Tibial artery (tissue), 4 donors: ENCODE measurements at regions not wholly inside any gene's neighbourhood (a gene's known extent, or its start where the extent isn't known, plus 50 kb on each side); places are given as distances from the start of the nearest gene placed in this dataset.
"Not testable (repeated sequence)": the region's sequence is repeated elsewhere in the genome, so short reads cannot be mapped to it uniquely, and the experiment has no call there.

Experiments used
- DNase-seq, 2 donors: peaks; one replicate each; pipeline ENCODE4 v3.0.0-alpha.2; 2019
- H3K27ac ChIP-seq, 2 donors: fragments of 200-600 bp; sonication (generic) in 1 of 2; 1 replicate in 1 of 2; 2 replicates in 1 of 2; pipeline ENCODE4 v1.5.1; 2018 to 2019; ENCODE audit warnings: mild to moderate bottlenecking in 1 of 2
- H3K27me3 ChIP-seq, 2 donors: fragments of 200-600 bp; sonication (generic) in 1 of 2; one replicate each; pipeline versions ENCODE4 v1.5.1 to v1.6.0; 2016 to 2019
- H3K36me3 ChIP-seq, 3 donors: fragments of 200-600 bp; sonication (generic) in 2 of 3; one replicate each; pipeline ENCODE4 v1.5.1; 2016 to 2019; ENCODE audit warnings: mild to moderate bottlenecking in 2 of 3
- H3K4me1 ChIP-seq, 4 donors: fragments of 200-600 bp; sonication (generic) in 2 of 4; 1 replicate in 3 of 4; 2 replicates in 1 of 4; pipeline ENCODE4 v1.5.1; 2016 to 2019
- H3K4me3 ChIP-seq, 2 donors: fragments of 200-600 bp; sonication (generic) in 1 of 2; 1 replicate in 1 of 2; 2 replicates in 1 of 2; pipeline ENCODE4 v1.5.1; 2018 to 2019; ENCODE audit warnings: mild to moderate bottlenecking in 2 of 2
- H3K9me3 ChIP-seq, 3 donors: fragments of 200-600 bp; sonication (generic) in 1 of 3; one replicate each; pipeline ENCODE4 v1.5.1; 2016 to 2019
- intact Hi-C: fragments of 100-400 bp; cut with DNase I; formaldehyde crosslinking; loops from one replicate; pipeline ENCODE4 v1.15.0; 2023; ENCODE audit warnings: low total_unique reads
- TF ChIP-seq, protein P1 (sequence below), 2 experiments: fragments of 200-600 bp in 1 of 2; fragments of 450-650 bp in 1 of 2; IDR thresholded peaks; one replicate each; pipeline ENCODE4 v1.5.1; 2017 to 2019; ENCODE audit warnings: antibody characterized with exemption in 2 of 2, mild to moderate bottlenecking in 1 of 2, moderate library complexity in 1 of 2

DNA sequence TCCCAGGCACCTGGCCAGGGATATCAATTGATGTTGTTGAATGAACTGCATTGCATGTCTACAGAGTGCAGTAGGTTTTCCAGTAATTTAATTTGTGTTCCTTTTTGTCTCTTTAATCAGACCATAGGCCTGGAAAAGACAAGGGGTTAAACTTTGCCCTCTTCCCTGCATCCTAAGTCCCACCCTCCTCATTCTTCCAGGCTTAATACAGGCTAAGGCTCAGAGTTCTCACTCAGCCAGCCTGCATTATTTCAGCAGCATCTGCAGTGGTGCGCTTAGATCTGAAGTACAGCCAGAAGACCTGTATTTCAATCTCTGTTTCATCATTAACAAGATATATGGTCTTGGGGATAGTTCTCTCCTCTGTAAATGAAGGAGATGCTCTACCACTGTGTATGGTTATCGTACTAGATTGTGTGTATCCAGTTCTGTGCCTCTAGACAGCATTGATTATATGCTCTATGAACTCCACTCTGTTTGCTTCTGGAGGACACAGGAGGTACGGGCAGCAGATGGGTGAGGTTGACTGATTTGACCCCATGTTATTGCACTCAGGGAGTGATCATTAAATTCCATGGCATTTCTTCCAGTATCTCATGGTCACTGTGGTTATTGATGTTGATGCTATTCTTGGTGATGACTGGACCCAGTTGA, 286.1 kb downstream of the RPS6KC1 start:
- H3K27ac ChIP-seq = no peak overlapping the region
- H3K4me3 ChIP-seq = no peak overlapping the region
- no peaks in the 10 kb centered on the region for H3K9me3 ChIP-seq
- intact Hi-C loops = no loop called here
- no peaks in the 10 kb centered on the region for H3K4me1 ChIP-seq
- no peaks in the 10 kb centered on the region for H3K27me3 ChIP-seq
- no peaks in the 10 kb centered on the region for H3K36me3 ChIP-seq
- TF ChIP-seq, protein P1, sequence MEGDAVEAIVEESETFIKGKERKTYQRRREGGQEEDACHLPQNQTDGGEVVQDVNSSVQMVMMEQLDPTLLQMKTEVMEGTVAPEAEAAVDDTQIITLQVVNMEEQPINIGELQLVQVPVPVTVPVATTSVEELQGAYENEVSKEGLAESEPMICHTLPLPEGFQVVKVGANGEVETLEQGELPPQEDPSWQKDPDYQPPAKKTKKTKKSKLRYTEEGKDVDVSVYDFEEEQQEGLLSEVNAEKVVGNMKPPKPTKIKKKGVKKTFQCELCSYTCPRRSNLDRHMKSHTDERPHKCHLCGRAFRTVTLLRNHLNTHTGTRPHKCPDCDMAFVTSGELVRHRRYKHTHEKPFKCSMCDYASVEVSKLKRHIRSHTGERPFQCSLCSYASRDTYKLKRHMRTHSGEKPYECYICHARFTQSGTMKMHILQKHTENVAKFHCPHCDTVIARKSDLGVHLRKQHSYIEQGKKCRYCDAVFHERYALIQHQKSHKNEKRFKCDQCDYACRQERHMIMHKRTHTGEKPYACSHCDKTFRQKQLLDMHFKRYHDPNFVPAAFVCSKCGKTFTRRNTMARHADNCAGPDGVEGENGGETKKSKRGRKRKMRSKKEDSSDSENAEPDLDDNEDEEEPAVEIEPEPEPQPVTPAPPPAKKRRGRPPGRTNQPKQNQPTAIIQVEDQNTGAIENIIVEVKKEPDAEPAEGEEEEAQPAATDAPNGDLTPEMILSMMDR (IDR thresholded peaks at IDR 0.05) = no peak
- DNase-seq = no peak

DNA sequence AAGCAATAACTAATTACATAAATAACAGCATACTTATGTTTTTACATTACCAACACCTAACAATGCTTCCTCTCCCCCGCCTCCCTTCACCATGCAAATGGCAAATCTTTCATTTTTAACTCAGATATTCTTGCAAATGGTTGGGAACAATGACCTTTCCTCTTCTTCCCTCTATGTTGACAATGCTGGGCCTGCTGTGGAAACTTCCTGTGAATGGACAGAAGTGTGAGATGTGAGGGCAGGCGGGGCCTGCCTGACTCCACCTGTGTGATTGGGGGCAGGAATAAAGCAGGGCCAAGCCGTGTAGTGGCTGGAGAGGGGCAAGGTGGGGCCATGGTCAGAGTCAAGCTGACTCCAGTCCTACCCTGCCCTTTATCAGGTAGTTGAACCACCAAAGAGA, 289.6 kb downstream of the RPS6KC1 start:
- DNase-seq = no peak
- H3K36me3 ChIP-seq = no peaks in the 10 kb centered on the region
- H3K9me3 ChIP-seq = no peaks in the 10 kb centered on the region
- H3K27ac ChIP-seq = no peak overlapping the region
- H3K4me1 ChIP-seq = no peaks in the 10 kb centered on the region
- no peaks in the 10 kb centered on the region for H3K27me3 ChIP-seq
- TF ChIP-seq, protein P1 (IDR thresholded peaks at IDR 0.05) = no peak
- intact Hi-C loops = no loop called here
- H3K4me3 ChIP-seq = no peak overlapping the region

GRCh38 chr1:213345621-213346020, 294.6 kb downstream of the RPS6KC1 start:
- Histone ChIP-seq H3K27ac (no peak overlapping the region), H3K36me3 (no peaks in the 10 kb centered on the region), H3K4me1 (no peaks in the 10 kb centered on the region), H3K4me3 (no peak overlapping the region), H3K9me3 (no peaks in the 10 kb centered on the region), H3K27me3 (no peaks in the 10 kb centered on the region)
- intact Hi-C loops = no loop called here
- no peak for DNase-seq
- TF ChIP-seq, protein P1 (IDR thresholded peaks at IDR 0.05) = no peak

DNA sequence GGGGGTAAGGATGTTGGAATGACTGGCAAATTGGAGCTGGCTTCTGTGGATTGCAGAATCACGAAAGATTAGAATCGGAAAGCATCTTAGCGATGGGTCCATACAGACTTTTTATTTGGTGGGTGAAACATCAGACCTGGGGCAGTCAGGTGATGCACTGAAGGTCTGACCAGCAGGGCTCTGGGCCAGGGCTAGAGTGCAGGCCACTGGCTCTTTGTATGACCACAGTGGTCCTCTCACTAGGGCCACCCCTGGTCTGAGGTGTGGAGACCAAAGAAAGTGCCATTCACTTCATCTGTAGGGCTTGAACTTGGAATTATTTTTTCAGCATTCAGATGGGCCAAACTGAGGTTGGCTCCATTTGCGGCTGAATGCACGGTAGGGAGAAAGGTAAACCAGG, 306.4 kb downstream of the RPS6KC1 start:
- no peak overlapping the region for H3K27ac ChIP-seq
- TF ChIP-seq, protein P1 (IDR thresholded peaks at IDR 0.05) = no peak
- no peak for DNase-seq

DNA sequence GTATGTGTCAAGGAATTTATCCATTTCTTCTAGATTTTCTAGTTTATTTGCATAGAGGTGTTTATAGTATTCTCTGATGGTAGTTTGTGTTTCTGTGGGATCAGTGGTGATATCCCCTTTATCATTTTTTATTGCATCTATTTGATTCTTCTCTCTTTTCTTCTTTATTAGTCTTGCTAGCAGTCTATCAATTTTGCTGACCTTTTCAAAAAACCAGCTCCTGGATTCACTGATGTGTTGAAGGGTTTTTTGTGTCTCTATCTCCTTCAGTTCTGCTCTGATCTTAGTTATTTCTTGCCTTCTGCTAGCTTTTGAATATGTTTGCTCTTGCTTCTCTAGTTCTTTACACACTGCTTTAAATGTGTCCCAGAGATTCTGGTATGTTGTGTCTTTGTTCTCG, 307.3 kb downstream of the RPS6KC1 start:
- H3K9me3 ChIP-seq, H3K27ac ChIP-seq, H3K27me3 ChIP-seq, H3K4me1 ChIP-seq, intact Hi-C loops, DNase-seq, H3K36me3 ChIP-seq, H3K4me3 ChIP-seq: not testable (repeated sequence)

More for the DNA sequence above, 306.4 kb downstream of the RPS6KC1 start:
- no peaks in the 10 kb centered on the region for H3K27me3 ChIP-seq
- H3K9me3 ChIP-seq = peaks cover 0 to 6% (median 0%) of the 10 kb centered on the region in 3 donors
- H3K36me3 ChIP-seq = no peaks in the 10 kb centered on the region
- no peaks in the 10 kb centered on the region for H3K4me1 ChIP-seq
- H3K4me3 ChIP-seq = no peak overlapping the region
- intact Hi-C loops = no loop called here

GRCh38 chr1:213362598-213362997, 311.6 kb downstream of the RPS6KC1 start:
- no peak for DNase-seq
- Histone ChIP-seq H3K9me3 (peaks cover 0 to 6% (median 0%) of the 10 kb centered on the region in 3 donors), H3K4me1 (no peaks in the 10 kb centered on the region), H3K27me3 (no peaks in the 10 kb centered on the region), H3K36me3 (no peaks in the 10 kb centered on the region), H3K27ac (no peak overlapping the region), H3K4me3 (no peak overlapping the region)
- TF ChIP-seq, protein P1 (IDR thresholded peaks at IDR 0.05) = no peak
- intact Hi-C loops = no loop called here
